Uterus (tissue), 3 donors: ENCODE measurements at regions not wholly inside any gene's neighbourhood (a gene's known extent, or its start where the extent isn't known, plus 50 kb on each side); places are given as distances from the start of the nearest gene placed in this dataset.

ENCODE experiments used
- DNase-seq, 2 donors: peaks; one replicate each; pipeline ENCODE4 v3.0.0-alpha.2; 2019 to 2020
- H3K27ac ChIP-seq, 2 donors: fragments of 200-600 bp; sonication (generic); 1 replicate in 1 of 2; 2 replicates in 1 of 2; pipeline ENCODE4 v1.5.1; 2016 to 2018
- H3K27me3 ChIP-seq, 2 donors: fragments of 200-600 bp; sonication (generic); one replicate each; pipeline ENCODE4 v1.5.1; 2018 to 2019; ENCODE audit warnings: control low read depth in 1 of 2
- H3K36me3 ChIP-seq, 2 donors: fragments of 200-600 bp; sonication (generic); one replicate each; pipeline ENCODE4 v1.5.1; 2019; ENCODE audit warnings: control low read depth in 1 of 2
- H3K4me1 ChIP-seq, 2 donors: fragments of 200-600 bp; sonication (generic); one replicate each; pipeline ENCODE4 v1.5.1; 2018 to 2019; ENCODE audit warnings: control low read depth in 1 of 2
- H3K4me3 ChIP-seq, 2 donors: fragments of 200-600 bp; sonication (generic); 1 replicate in 1 of 2; 2 replicates in 1 of 2; pipeline ENCODE4 v1.5.1; 2018 to 2019; ENCODE audit warnings: mild to moderate bottlenecking in 1 of 2
- H3K9me3 ChIP-seq, 2 donors: fragments of 200-600 bp; sonication (generic); one replicate each; pipeline ENCODE4 v1.5.1; 2019; ENCODE audit warnings: control low read depth in 1 of 2
- POLR2A ChIP-seq, 2 donors: fragments of 450-650 bp; IDR thresholded peaks; one replicate each; pipeline ENCODE4 v1.6.1; 2016; ENCODE audit warnings: antibody characterized with exemption in 2 of 2, mild to moderate bottlenecking in 1 of 2, moderate library complexity in 1 of 2
- intact Hi-C: fragments of 100-400 bp; cut with DNase I; formaldehyde crosslinking; loops from one replicate; pipeline ENCODE4 v1.15.1; 2023; ENCODE audit warnings: low total_unique reads
- TF ChIP-seq, protein P1 (sequence below), 4 experiments: fragments of 200-600 bp in 2 of 4; fragments of 450-650 bp in 2 of 4; sonication (generic) in 2 of 4; IDR thresholded peaks; one replicate each; pipeline ENCODE4 v1.5.1; 2016 to 2019; ENCODE audit warnings: antibody characterized with exemption in 4 of 4, mild to moderate bottlenecking in 2 of 4, moderate library complexity in 1 of 4
- donor health status: DM: yes; HTN: yes; CAD: no.

DNA sequence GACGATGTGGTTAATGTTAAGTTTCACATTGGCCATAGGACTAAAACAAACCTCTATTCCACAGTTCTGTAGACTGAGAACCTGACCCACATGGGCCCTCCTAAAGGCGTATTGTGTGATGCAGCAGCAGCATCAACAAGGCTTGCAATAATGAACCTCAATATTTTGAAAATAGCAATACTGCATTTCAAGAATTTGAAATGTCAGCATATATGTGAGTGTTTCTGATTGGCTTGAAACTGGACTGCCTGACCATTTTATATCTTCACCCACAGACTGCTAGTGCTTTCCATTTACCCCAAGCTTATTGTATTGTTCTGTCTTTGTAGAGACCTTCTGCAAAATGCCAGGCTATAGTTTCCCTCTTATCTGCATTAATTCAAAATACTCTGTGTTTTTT, 1122.3 kb downstream of the IGSF11 start:
- TF ChIP-seq, protein P1, sequence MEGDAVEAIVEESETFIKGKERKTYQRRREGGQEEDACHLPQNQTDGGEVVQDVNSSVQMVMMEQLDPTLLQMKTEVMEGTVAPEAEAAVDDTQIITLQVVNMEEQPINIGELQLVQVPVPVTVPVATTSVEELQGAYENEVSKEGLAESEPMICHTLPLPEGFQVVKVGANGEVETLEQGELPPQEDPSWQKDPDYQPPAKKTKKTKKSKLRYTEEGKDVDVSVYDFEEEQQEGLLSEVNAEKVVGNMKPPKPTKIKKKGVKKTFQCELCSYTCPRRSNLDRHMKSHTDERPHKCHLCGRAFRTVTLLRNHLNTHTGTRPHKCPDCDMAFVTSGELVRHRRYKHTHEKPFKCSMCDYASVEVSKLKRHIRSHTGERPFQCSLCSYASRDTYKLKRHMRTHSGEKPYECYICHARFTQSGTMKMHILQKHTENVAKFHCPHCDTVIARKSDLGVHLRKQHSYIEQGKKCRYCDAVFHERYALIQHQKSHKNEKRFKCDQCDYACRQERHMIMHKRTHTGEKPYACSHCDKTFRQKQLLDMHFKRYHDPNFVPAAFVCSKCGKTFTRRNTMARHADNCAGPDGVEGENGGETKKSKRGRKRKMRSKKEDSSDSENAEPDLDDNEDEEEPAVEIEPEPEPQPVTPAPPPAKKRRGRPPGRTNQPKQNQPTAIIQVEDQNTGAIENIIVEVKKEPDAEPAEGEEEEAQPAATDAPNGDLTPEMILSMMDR (IDR thresholded peaks at IDR 0.05) = no peak
- H3K36me3 ChIP-seq = no peaks in the 10 kb centered on the region
- no peak overlapping the region for H3K27ac ChIP-seq
- no peaks in the 10 kb centered on the region for H3K4me1 ChIP-seq
- H3K4me3 ChIP-seq = no peak overlapping the region
- no peaks in the 10 kb centered on the region for H3K9me3 ChIP-seq
- H3K27me3 ChIP-seq = no peaks in the 10 kb centered on the region
- intact Hi-C loops = no loop called here
- DNase-seq = no peak

DNA sequence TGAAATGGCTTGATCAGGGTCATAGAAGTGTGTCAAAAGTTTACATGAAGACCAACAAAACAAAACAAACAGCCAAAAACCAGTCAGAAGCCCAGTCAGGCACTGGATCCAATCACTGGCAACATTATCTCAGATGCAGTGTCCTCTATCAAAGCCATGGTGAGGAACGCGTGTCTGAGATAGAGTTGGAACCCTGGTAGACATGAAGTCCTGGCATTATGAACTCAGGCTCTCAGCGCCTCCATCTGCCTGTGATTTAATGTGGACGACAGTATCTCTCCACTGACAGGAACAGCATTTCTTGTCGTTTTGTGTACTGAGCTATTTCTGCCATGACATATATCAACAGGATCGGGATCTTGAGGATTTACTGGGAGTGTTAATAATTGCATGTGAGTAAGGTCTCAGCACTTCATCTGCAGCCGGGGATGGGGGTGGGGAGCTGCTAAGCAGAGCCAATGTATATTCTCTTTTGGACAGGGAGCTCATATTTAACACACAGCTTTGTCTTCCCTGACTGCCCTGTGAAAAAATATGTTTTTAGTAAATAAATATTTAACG, 1120.0 kb downstream of the IGSF11 start:
- no peaks in the 10 kb centered on the region for H3K4me1 ChIP-seq
- H3K27ac ChIP-seq = no peak overlapping the region
- no peaks in the 10 kb centered on the region for H3K27me3 ChIP-seq
- intact Hi-C loops = no loop called here
- no peaks in the 10 kb centered on the region for H3K9me3 ChIP-seq
- TF ChIP-seq POLR2A (IDR thresholded peaks at IDR 0.05) = no peak
- TF ChIP-seq, protein P1 (IDR thresholded peaks at IDR 0.05) = no peak
- no peak overlapping the region for H3K4me3 ChIP-seq
- no peaks in the 10 kb centered on the region for H3K36me3 ChIP-seq
- no peak for DNase-seq

DNA sequence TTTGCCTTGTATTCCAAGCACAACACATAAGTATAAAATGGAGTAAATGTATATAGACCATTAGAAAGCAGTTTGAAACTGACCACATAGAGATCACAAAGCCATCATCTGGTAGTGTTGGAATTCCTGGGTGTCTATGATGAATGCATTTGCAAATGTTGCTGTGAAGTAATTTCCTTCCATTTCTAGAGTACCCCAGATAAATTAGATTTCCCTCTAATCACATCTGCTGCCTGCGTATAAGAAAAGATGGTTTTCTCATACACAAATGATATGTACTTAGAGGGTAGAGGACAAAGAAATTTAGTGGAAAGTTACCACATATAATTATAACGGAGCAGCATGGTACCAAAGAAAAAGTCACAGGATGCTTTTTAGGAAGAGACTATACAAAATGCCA, 1117.8 kb downstream of the IGSF11 start:
- no peak for TF ChIP-seq POLR2A (IDR thresholded peaks at IDR 0.05)
- TF ChIP-seq, protein P1 (IDR thresholded peaks at IDR 0.05) = no peak
- no peak for DNase-seq

DNA sequence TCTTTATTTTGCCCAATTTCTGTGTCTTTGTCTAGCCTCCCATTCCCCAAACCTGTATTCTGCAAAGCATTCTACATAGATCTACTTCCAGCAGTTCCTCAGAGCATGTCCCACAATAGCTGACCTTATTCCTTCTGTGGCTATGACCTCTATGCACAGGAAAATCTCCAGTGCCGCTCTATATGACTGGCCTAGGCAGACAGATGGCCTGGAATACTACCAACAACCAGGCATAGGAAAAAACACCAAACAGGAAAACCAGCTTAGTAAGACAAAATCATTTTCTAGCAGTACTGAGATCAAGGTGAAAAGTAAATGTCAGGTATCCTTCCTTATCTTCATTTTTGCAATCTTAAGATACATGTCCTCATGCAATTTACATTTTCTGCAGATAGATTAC, 1115.0 kb downstream of the IGSF11 start:
- H3K27ac ChIP-seq = no peak overlapping the region
- no peaks in the 10 kb centered on the region for H3K4me1 ChIP-seq
- H3K4me3 ChIP-seq = no peak overlapping the region
- intact Hi-C loops = no loop called here
- DNase-seq = no peak
- H3K9me3 ChIP-seq = no peaks in the 10 kb centered on the region
- H3K27me3 ChIP-seq = no peaks in the 10 kb centered on the region
- H3K36me3 ChIP-seq = no peaks in the 10 kb centered on the region
- TF ChIP-seq POLR2A (IDR thresholded peaks at IDR 0.05) = no peak
- TF ChIP-seq, protein P1 (IDR thresholded peaks at IDR 0.05) = no peak

More for the DNA sequence above, 1117.8 kb downstream of the IGSF11 start:
- Histone ChIP-seq H3K4me1 (no peaks in the 10 kb centered on the region), H3K27me3 (no peaks in the 10 kb centered on the region), H3K27ac (no peak overlapping the region), H3K36me3 (no peaks in the 10 kb centered on the region), H3K9me3 (no peaks in the 10 kb centered on the region), H3K4me3 (no peak overlapping the region)
- intact Hi-C loops = no loop called here

- H3K27me3 ChIP-seq = no peaks in the 10 kb centered on the region
- no peak for DNase-seq
- no peaks in the 10 kb centered on the region for H3K9me3 ChIP-seq
- intact Hi-C loops = no loop called here
- TF ChIP-seq, protein P1 (IDR thresholded peaks at IDR 0.05) = no peak
- no peak for TF ChIP-seq POLR2A (IDR thresholded peaks at IDR 0.05)
- H3K4me3 ChIP-seq = no peak overlapping the region
- no peak overlapping the region for H3K27ac ChIP-seq
- H3K4me1 ChIP-seq = no peaks in the 10 kb centered on the region
- no peaks in the 10 kb centered on the region for H3K36me3 ChIP-seq
Observed at GRCh38 chr3:117920253-117920898, 1114.3 kb downstream of the IGSF11 start.
